ENCODE measurements at regions not wholly inside any gene's neighbourhood (a gene's known extent, or its start where the extent isn't known, plus 50 kb on each side); places are given as distances from the start of the nearest gene placed in this dataset.

DNA sequence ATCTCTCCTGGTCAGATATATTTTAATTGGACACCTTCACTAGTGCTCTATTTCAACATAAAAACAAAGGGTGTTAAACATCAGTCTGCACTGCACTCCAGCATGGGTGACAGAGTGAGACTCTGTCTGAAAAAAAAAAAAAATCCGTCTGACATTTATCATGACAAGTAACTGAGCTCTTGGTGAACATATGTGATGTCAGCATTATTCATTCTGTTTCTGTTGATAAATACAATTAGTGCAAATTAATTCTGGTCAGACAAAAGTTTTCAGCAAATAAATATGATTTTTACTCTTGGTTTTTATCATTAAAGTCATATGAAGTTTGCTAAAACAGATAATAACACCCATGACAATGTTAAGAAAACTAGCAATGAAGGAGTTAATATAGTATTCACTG is 692.8 kb upstream of the GRM3 start:
- TF ChIP-seq, protein P1, sequence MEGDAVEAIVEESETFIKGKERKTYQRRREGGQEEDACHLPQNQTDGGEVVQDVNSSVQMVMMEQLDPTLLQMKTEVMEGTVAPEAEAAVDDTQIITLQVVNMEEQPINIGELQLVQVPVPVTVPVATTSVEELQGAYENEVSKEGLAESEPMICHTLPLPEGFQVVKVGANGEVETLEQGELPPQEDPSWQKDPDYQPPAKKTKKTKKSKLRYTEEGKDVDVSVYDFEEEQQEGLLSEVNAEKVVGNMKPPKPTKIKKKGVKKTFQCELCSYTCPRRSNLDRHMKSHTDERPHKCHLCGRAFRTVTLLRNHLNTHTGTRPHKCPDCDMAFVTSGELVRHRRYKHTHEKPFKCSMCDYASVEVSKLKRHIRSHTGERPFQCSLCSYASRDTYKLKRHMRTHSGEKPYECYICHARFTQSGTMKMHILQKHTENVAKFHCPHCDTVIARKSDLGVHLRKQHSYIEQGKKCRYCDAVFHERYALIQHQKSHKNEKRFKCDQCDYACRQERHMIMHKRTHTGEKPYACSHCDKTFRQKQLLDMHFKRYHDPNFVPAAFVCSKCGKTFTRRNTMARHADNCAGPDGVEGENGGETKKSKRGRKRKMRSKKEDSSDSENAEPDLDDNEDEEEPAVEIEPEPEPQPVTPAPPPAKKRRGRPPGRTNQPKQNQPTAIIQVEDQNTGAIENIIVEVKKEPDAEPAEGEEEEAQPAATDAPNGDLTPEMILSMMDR (IDR thresholded peaks at IDR 0.05), result no peak
- TF ChIP-seq POLR2A (IDR thresholded peaks at IDR 0.05) (no peak), POLR2AphosphoS5 (IDR thresholded peaks at IDR 0.05) (no peak)

All from breast epithelium (tissue), 3 donors.